ENCODE measurements at regions not wholly inside any gene's neighbourhood (a gene's known extent, or its start where the extent isn't known, plus 50 kb on each side); places are given as distances from the start of the nearest gene placed in this dataset.
A peak's percentile ranks its signal among the peaks of the same experiment; 100 is the strongest.

DNA sequence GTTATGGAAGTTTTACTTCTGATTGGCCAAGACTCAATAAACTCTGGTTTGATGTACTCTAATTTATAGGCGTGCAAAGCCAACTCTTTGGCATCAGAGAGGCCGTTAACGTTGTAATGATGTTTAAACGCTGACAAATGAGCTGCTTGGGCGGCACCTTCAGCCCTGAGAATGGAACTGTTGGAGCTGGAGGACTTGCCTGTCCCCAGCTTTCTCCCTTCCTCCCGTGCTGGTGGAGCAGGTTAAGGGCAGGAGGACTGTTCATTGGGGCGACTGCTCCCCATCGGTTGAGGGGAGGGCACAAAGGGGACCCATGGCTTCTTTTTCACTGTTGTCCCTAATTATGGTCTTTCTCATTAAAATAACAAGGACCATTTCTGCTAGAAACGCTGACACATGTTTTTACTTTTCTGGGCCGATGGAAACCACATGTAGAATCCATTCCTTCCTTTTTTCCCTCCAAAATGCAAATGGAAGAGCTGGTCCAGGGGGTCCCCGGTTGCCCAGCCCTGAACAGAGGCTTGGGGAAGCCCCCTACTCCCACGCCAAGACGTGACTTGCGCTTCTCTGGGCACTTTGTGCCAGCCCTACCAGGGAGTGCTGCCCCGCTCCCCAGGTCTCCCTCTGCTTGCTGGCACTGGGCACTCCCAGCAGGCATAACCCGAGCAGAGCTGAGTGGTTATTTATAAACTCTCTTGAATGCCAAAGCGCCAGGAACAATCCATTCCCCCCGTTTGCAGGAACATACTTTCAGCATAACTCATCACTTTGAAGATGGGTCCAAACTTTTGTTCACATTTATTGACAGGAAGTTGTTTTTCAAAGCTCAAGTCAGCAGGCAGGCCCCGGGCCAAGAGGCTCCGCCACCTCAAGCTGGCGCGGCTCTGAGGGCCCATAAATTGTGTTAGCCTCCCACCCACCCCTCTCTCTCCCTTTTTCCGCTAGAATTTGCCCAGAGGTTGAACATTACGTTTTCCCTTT, 170.1 kb downstream of the ASB1 start:
- no peak for DNase-seq (ENCODE audit: low spot score)
- H3K4me3 Mint-ChIP-seq (ENCODE audit: unreplicated experiment), result no peak overlapping the region
- H3K27me3 Mint-ChIP-seq (ENCODE audit: low read depth), result peaks cover 4% of the 10 kb centered on the region
- H3K4me1 Mint-ChIP-seq (ENCODE audit: low read depth), result peaks cover 20% of the 10 kb centered on the region
- no peaks in the 10 kb centered on the region for H3K36me3 Mint-ChIP-seq (ENCODE audit: low read depth)
- TF ChIP-seq, protein P1, sequence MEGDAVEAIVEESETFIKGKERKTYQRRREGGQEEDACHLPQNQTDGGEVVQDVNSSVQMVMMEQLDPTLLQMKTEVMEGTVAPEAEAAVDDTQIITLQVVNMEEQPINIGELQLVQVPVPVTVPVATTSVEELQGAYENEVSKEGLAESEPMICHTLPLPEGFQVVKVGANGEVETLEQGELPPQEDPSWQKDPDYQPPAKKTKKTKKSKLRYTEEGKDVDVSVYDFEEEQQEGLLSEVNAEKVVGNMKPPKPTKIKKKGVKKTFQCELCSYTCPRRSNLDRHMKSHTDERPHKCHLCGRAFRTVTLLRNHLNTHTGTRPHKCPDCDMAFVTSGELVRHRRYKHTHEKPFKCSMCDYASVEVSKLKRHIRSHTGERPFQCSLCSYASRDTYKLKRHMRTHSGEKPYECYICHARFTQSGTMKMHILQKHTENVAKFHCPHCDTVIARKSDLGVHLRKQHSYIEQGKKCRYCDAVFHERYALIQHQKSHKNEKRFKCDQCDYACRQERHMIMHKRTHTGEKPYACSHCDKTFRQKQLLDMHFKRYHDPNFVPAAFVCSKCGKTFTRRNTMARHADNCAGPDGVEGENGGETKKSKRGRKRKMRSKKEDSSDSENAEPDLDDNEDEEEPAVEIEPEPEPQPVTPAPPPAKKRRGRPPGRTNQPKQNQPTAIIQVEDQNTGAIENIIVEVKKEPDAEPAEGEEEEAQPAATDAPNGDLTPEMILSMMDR (IDR thresholded peaks at IDR 0.05), result no peak
- peak overlapping the region; percentile 69 for H3K27ac Mint-ChIP-seq (ENCODE audit: unreplicated experiment)
- no peaks in the 10 kb centered on the region for H3K9me3 Mint-ChIP-seq (ENCODE audit: low read depth)

DNA sequence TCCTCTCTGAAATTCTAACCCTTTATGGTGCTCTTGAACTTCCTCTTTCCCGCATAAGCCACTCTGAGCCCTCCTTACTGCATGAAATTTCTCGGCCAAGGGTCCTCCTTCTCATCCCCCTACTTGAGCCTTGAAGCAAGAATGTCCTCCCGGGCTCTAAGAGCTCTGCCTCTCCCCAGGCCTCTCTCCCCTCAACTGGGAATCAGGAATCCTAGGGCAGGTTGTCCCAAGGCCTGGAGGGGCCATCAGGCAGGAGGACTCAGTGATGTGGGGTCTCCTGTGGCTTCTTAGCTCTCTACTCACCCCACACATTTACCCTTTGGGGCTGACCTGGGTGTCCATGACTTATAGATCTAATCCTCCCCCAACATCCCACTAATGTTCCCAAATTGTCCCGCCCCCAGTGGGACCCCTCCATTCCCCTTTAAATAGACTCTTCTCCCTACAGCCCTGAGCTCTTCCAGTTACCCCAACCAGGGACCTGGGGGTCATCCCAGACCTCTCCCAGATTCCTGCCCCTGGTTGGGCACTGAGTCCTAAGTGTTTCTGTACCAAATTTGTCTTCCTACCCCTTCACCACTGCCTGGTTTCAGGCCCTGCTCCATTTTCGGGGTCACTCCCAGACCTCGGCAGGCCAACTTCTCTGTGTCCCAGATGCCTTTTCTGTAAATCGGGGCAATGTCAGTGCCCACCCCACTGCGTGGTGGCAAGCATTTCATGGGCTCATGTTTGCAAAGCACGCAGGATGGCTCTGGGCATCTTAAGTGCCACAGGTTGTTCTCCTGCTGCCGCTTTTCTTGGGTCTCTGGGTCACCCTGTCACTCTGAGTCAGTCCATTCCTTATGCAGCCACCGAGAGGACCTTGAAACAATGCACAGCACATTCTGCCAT, 171.2 kb downstream of the ASB1 start:
- no peaks in the 10 kb centered on the region for H3K36me3 Mint-ChIP-seq (ENCODE audit: low read depth)
- peaks cover 4% of the 10 kb centered on the region for H3K27me3 Mint-ChIP-seq (ENCODE audit: low read depth)
- H3K27ac Mint-ChIP-seq (ENCODE audit: unreplicated experiment), result no peak overlapping the region
- TF ChIP-seq, protein P1 (IDR thresholded peaks at IDR 0.05), result no peak
- peaks cover under 1% of the 10 kb centered on the region for H3K9me3 Mint-ChIP-seq (ENCODE audit: low read depth)
- no peak for DNase-seq (ENCODE audit: low spot score)
- no peak overlapping the region for H3K4me3 Mint-ChIP-seq (ENCODE audit: unreplicated experiment)
- H3K4me1 Mint-ChIP-seq (ENCODE audit: low read depth), result peaks cover 20% of the 10 kb centered on the region

DNA sequence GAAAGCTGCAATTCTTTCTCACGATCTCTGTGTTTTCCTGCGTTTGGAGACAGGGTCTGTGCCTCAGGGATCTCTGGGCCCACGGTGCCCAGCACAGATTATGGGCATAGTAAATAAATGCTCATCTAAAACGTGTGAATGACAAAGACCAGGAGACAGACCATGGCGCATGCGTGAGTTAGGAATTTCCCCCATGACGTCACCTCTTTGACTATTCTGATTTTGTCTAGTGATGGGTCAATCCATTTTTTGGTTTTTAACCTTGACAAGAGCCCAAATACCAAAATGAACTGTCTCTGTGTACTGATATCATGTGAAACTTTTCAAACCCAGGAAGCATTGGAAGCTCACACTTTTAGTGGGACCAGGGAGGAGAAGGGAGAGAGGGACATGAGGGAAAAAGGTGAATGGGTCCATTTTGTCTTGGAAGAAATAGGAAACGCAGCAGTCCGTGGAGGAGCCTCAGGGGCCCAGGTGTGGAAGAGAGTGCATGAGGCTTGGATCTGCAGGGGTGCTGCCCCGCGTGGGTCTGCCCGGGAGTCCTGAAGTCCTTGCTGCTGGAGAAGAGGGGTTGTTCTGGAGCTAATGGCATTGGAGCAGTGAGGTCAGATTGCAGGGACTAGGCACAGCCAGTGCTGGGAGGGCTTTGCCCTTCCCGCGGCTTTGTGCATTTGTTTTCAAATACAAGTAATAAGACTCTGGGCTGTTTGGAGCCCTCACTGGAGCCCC, 172.2 kb downstream of the ASB1 start:
- Mint-ChIP-seq H3K36me3 (ENCODE audit: low read depth) (peaks cover 2% of the 10 kb centered on the region), H3K4me3 (ENCODE audit: unreplicated experiment) (no peak overlapping the region), H3K4me1 (ENCODE audit: low read depth) (peaks cover 20% of the 10 kb centered on the region), H3K27ac (ENCODE audit: unreplicated experiment) (no peak overlapping the region), H3K27me3 (ENCODE audit: low read depth) (peaks cover 4% of the 10 kb centered on the region), H3K9me3 (ENCODE audit: low read depth) (peaks cover 11% of the 10 kb centered on the region)
- TF ChIP-seq, protein P1 (IDR thresholded peaks at IDR 0.05), result no peak
- DNase-seq (ENCODE audit: low spot score), result no peak

DNA sequence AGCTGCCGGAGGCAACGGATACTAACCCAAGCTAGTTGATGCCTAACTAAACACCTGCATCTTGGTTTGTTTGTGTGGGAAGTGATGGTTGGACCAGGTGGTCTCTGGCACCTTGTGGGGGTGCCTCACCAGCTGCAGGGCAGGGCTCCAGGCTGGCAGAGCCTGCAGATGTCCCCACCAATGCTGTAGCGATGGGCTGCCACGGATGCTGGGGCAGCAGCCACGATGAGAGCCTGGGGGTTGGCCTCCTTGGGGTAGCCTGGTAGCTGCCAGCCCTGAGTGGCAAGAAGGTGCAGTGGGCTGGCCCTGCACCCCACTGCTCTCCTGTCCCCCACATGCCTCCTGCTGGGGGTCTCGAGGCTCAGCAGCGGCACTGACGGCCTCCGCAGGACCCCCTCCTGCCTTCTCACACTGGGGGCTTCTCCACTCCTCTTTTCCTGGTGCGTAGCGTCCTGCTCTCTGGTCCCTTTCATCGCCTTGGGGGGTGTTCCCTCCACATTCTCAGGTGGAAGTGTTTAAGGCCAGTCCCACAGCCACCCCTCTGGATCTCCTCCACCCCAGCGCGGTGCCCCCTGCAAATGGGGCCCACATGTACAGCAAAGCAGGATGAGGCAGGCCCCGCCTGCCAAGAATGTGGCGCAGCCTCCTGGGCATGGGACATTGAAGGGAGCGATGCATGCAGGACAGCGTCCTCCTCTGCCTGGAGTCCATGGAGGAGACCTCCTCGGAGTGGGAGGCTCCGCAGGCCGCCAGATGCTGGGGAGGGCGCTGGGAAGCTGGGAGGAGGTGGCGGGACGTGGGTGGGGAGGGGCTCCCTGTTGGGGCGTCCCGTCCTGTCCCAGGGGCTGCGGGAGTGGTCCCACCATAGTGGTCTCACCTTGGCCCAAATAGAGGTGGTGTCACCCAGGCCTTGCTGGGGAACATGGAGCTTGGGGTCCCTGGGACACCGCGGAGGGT, 173.1 kb downstream of the ASB1 start:
- no peak for DNase-seq (ENCODE audit: low spot score)
- Mint-ChIP-seq H3K9me3 (ENCODE audit: low read depth) (peaks cover 19% of the 10 kb centered on the region), H3K27ac (ENCODE audit: unreplicated experiment) (no peak overlapping the region), H3K36me3 (ENCODE audit: low read depth) (peaks cover 2% of the 10 kb centered on the region), H3K4me1 (ENCODE audit: low read depth) (peaks cover 20% of the 10 kb centered on the region), H3K27me3 (ENCODE audit: low read depth) (peaks cover 4% of the 10 kb centered on the region), H3K4me3 (ENCODE audit: unreplicated experiment) (no peak overlapping the region)
- TF ChIP-seq, protein P1 (IDR thresholded peaks at IDR 0.05), result no peak
